Effector memory CD8-positive, alpha-beta T cell (primary cell): ENCODE measurements at regions not wholly inside any gene's neighbourhood (a gene's known extent, or its start where the extent isn't known, plus 50 kb on each side); places are given as distances from the start of the nearest gene placed in this dataset.
"Not testable (repeated sequence)": the region's sequence is repeated elsewhere in the genome, so short reads cannot be mapped to it uniquely, and the experiment has no call there.

Experiments used
- ATAC-seq: fragments of 150-1000 bp; cut with Tn5 transposase; replicated peaks from 2 replicates; pipeline ENCODE4 v1.10.0; 2021; ENCODE audit warnings: mild to moderate bottlenecking, moderate library complexity
- DNase-seq, 3 experiments: peaks; one replicate each; pipeline ENCODE4 v3.0.0; 2021
- H3K27ac Mint-ChIP-seq, 2 donors: one replicate each; pipeline ENCODE4 v1.8.0; 2022; ENCODE audit warnings: mild to moderate bottlenecking in 2 of 2, mixed read lengths in 2 of 2, moderate library complexity in 2 of 2
- H3K27me3 Mint-ChIP-seq, 2 donors: one replicate each; pipeline ENCODE4 v1.8.0; 2022; ENCODE audit warnings: mixed read lengths in 2 of 2
- H3K36me3 Mint-ChIP-seq: one replicate; pipeline ENCODE4 v1.8.0; 2022; ENCODE audit warnings: mild to moderate bottlenecking, moderate library complexity, mixed read lengths; ENCODE audit not compliant: insufficient read depth
- H3K4me1 Mint-ChIP-seq, 2 donors: one replicate each; pipeline ENCODE4 v1.8.0; 2022; ENCODE audit warnings: low read depth in 2 of 2, mixed read lengths in 2 of 2
- H3K4me3 Mint-ChIP-seq, 2 donors: one replicate each; pipeline ENCODE4 v1.8.0; 2022; ENCODE audit warnings: mild to moderate bottlenecking in 2 of 2, mixed read lengths in 2 of 2, moderate library complexity in 2 of 2
- H3K9me3 Mint-ChIP-seq, 2 donors: one replicate each; pipeline ENCODE4 v1.8.0; 2022; ENCODE audit warnings: mixed read lengths in 2 of 2

DNA sequence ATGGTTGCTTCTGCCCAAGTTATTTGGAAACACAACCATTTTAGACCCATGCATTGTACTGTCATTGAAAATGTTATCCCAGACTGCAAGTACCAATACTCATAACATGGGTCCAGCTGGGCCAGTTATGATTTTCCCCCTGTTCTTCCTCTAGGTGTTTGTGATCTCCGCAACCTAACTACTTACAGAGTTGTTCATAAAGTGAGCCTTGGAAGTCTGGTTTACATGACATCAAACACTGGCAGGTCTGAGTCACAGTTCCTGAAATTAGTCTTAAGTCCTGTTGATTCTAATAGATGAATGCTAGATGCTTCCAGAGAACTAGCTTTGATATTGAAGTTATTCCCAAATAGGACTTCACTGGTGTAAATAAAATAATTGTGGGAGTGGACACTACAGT is 487.0 kb downstream of the MED13L start:
- Mint-ChIP-seq H3K9me3 (peaks cover 0 to 3% of the 10 kb centered on the region in 2 donors), H3K4me1 (no peaks in the 10 kb centered on the region), H3K4me3 (no peak overlapping the region), H3K27me3 (peaks cover 0 to 7% of the 10 kb centered on the region in 2 donors), H3K27ac (no peak overlapping the region), H3K36me3 (no peaks in the 10 kb centered on the region)
- ATAC-seq (no peak), DNase-seq (no peak)

DNA sequence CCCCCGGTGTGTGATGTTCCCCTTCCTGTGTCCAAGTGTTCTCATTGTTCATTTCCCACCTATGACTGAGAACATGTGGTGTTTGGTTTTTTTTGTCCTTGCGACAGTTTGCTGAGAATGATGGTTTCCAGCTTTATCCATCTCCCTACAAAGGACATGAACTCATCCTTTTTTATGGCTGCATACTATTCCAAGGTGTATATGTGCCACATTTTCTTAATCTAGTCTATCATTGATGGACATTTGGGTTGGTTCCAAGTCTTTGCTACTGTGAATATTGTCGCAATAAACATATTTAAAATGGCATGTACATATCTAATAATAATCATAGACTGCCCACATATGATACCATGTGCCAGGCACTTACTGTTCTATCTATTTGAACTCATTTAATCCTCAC is 491.0 kb downstream of the MED13L start:
- not testable (repeated sequence) for H3K4me1 Mint-ChIP-seq, H3K9me3 Mint-ChIP-seq, H3K27ac Mint-ChIP-seq, DNase-seq, H3K4me3 Mint-ChIP-seq, H3K36me3 Mint-ChIP-seq, ATAC-seq
- H3K27me3 Mint-ChIP-seq, result peaks cover 0 to 13% of the 10 kb centered on the region in 2 donors

DNA sequence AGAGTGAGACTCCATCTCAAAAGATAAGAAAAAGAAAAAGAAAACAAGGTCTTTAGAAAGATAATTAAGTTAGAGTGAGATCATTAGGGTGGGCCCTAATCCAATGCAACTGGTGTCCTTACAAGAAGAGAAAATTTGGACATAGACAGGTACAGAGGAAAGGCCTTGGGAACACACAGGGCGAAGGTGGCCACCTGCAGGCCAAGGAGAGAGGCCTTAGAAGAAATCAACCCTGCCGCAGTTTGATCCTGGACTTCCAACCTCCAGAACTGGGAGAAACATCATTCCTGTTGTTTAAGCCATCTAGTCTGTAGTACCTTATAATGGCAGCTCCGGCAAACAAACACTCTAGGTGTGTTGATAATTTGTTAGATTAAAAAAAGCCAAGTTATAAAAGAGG is 491.9 kb downstream of the MED13L start:
- peaks cover 0 to 11% of the 10 kb centered on the region in 2 donors for H3K27me3 Mint-ChIP-seq
- no peaks in the 10 kb centered on the region for H3K9me3 Mint-ChIP-seq
- no peaks in the 10 kb centered on the region for H3K36me3 Mint-ChIP-seq
- no peaks in the 10 kb centered on the region for H3K4me1 Mint-ChIP-seq
- no peak overlapping the region for H3K27ac Mint-ChIP-seq
- no peak overlapping the region for H3K4me3 Mint-ChIP-seq
- DNase-seq (no peak), ATAC-seq (no peak)

DNA sequence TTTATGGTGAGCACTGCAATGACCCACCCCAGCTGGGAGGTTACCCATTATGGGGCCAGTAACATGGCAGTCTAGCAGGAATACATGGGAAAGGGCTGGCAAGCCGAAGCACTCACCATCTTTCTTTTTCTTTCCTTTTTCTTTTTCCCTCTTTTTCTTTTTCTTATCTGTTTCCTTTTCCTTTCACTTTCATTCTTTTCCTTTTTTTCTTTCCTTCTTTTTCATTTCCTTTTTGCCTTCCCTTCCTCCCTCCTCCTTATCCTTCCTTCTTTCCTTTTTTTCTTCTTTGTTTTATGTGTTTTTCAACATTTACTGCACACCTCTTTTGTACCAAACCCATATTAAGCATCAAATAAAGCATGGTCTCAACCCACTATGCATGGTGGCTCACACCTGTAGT is 501.1 kb downstream of the MED13L start:
- Mint-ChIP-seq H3K27ac (no peak overlapping the region), H3K36me3 (no peaks in the 10 kb centered on the region), H3K27me3 (peaks cover 0 to 2% of the 10 kb centered on the region in 2 donors), H3K9me3 (peaks cover 0 to 5% of the 10 kb centered on the region in 2 donors), H3K4me1 (no peaks in the 10 kb centered on the region), H3K4me3 (no peak overlapping the region)
- ATAC-seq, result no peak
- DNase-seq, result no peak

DNA sequence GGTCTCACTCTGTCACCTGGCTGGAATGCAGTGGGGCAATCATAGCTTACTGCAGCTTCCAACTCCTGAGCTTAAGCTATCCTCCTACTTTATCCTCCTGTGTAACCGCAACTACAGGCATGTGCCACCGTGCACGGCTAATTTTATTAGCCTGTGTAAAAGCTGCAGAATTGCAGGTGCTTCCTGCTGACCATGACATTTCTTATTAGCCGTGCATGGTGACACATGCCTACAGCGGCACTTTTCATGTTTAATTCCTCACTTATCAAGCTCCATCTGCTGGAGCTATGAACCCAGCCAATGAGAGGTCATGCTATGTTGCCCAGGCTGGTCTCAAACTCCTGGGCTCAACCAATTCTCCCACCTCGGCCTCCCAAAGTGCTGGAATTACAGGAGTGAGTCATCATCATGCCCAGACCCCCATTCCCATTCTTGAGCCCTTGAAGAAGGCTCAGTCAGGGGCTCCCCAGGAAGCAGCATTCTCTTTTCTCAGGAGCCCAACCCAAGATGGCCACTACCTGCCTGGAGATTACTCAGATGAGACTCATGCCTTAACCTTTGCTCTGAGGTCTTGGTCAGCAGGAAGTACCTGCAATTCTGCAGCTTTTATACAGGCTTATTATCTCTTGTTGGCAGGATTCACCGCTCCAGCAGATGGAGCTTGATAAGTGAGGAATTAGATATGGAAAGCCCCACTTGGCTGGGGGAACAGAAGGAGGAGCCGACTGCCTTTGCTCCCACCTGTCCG is 503.2 kb downstream of the MED13L start:
- no peak overlapping the region for H3K27ac Mint-ChIP-seq
- no peaks in the 10 kb centered on the region for H3K36me3 Mint-ChIP-seq
- DNase-seq (no peak), ATAC-seq (no peak)
- no peaks in the 10 kb centered on the region for H3K4me1 Mint-ChIP-seq
- H3K9me3 Mint-ChIP-seq, result peaks cover 0 to 5% of the 10 kb centered on the region in 2 donors
- H3K4me3 Mint-ChIP-seq, result no peak overlapping the region
- no peaks in the 10 kb centered on the region for H3K27me3 Mint-ChIP-seq

DNA sequence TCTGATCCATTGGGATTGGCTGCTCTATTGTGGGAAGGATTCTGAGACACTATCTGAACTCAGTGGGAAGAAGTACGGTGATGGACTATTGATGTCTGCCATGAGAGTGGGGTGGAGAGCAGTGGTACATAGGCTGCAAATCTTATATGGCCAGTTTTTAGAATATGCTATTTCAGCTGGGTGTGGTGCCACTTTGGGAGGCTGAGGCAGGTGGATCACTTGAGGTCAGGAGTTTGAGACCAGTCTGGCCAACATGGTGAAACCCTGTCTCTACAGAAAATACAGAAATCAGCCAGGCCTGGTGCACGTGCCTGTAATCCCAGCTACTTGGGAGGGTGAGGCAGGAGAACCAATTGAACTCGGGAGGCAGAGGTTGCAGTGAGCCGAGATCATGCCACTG is 505.9 kb downstream of the MED13L start:
- no peaks in the 10 kb centered on the region for H3K27me3 Mint-ChIP-seq

DNA sequence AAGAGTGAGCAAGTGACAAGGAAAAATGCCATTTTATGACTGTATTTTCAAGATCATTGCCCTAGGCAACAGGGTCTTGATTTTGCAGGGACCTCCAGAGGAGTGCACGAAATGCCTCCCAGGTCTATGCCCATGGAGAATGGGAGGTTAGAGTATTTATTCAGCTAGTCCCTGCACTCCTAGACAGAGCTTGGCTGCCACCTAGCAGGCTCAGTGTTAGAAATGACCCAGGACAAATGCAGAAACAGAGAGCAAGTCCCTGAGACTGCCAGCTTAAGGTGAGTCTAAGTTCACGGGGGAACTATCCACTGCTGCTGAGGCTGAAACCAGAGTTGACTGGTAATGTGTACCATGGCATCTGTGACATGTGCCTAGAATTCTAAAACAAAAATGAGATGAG is 506.4 kb downstream of the MED13L start:
- ATAC-seq (no peak), DNase-seq (no peak)
- no peaks in the 10 kb centered on the region for H3K27me3 Mint-ChIP-seq
- no peak overlapping the region for H3K4me3 Mint-ChIP-seq
- peaks cover 6 to 7% of the 10 kb centered on the region in 2 donors for H3K9me3 Mint-ChIP-seq
- H3K27ac Mint-ChIP-seq, result no peak overlapping the region
- no peaks in the 10 kb centered on the region for H3K36me3 Mint-ChIP-seq
- no peaks in the 10 kb centered on the region for H3K4me1 Mint-ChIP-seq

More for the DNA sequence above, 505.9 kb downstream of the MED13L start:
- Mint-ChIP-seq H3K9me3 (peaks cover under 1 to 3% of the 10 kb centered on the region in 2 donors), H3K27ac (no peak overlapping the region), H3K4me1 (no peaks in the 10 kb centered on the region), H3K36me3 (no peaks in the 10 kb centered on the region), H3K4me3 (no peak overlapping the region)
- ATAC-seq (no peak), DNase-seq (no peak)

DNA sequence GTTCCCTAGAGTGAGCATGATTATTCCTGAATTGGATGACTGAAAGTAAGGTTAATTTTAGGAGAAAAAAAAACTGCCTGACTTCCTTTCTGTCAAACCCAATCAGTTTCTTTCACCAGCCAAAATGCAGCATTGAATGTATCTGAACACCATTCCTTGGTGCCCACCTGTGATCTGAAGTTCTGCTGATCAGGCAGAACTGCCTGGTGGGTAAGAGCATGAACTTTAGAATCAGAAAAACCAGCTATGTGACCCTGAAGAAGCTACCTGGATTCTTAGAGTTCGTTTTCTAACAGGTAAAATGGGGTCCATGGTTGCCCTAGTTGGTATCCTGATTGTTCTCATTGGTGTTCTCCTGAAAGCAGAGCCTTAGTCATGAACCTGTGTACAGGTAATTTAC is 506.9 kb downstream of the MED13L start:
- Mint-ChIP-seq H3K4me3 (no peak overlapping the region), H3K4me1 (no peaks in the 10 kb centered on the region), H3K36me3 (no peaks in the 10 kb centered on the region), H3K27ac (no peak overlapping the region), H3K27me3 (no peaks in the 10 kb centered on the region), H3K9me3 (peaks cover 7% of the 10 kb centered on the region in 2 donors)
- no peak for ATAC-seq
- DNase-seq, result no peak

DNA sequence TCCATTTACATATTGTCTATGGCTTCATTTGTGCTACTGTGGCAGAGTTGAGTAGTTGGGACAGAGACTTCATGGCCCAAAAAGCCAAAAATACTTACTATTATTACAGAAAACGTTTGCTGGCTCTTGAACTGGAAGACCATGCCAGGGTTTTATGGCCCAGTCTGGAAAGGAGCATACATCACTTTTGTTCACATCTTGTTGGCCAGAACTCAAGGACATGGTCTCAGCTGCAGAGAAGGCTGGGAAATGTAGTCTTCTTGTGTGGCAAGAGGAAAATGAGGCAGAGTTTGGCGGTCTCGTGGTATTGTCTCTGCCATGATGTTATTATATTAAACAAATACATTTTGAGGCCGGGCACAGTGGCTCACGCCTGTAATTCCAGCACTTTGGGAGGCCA is 509.6 kb downstream of the MED13L start:
- H3K4me1 Mint-ChIP-seq, result no peaks in the 10 kb centered on the region
- no peak overlapping the region for H3K4me3 Mint-ChIP-seq
- no peak for DNase-seq
- H3K9me3 Mint-ChIP-seq, result peaks cover 6 to 7% of the 10 kb centered on the region in 2 donors
- H3K27me3 Mint-ChIP-seq, result no peaks in the 10 kb centered on the region
- no peak for ATAC-seq
- H3K36me3 Mint-ChIP-seq, result no peaks in the 10 kb centered on the region
- no peak overlapping the region for H3K27ac Mint-ChIP-seq

DNA sequence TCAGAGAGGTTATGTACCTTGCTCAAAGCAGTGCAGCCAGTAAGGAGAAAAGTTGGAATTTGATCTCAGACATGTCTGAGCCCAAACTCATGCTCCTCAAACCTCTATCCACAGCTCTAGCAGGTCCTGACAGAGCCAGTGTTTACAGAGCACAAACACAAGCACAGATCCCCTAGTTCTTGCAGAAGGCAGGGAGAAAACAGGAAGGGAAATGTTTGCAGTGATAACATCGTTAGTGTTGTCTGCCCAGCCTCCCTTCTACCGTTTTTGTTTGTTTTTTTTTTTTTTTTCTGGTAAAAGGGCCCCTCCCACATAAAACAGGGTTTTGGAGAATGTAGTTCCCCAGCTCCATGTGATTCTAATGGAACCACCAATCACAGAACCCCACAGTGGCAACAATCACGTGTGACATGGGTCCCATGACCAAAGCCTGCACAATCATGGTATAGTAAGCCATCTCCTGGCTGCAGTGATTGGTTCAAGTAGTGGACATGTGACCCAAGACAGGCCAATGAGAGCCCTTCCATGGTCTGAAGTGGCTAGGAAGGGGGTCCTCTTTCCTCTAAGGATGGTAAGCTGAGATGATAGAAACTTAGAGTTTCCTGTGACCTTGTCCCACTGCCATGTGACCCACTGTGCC is 513.4 kb downstream of the MED13L start:
- Mint-ChIP-seq H3K27me3 (no peaks in the 10 kb centered on the region), H3K27ac (no peak overlapping the region), H3K36me3 (no peaks in the 10 kb centered on the region), H3K4me3 (no peak overlapping the region), H3K4me1 (no peaks in the 10 kb centered on the region), H3K9me3 (peaks cover 3 to 7% of the 10 kb centered on the region in 2 donors)
- DNase-seq (no peak), ATAC-seq (no peak)

DNA sequence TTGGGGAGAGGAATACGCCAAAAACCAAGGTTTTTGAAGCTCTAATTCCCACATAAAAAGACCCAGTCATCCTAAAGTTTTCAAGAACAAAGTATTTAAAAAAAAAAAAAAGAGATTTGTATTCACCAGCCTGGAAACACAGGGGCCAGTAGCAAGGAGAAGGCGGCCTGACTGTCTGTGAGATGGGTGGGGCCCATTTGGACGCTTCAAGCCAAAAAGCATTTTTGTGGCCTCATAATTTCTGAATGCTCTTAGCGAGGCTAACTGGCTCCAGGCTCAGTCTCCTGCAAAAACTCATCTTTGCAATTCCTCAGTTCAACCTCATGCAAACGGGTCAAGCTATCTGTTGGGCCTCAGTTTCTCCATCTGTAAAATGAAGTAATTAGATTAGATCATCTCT is 514.1 kb downstream of the MED13L start:
- H3K4me3 Mint-ChIP-seq, result no peak overlapping the region
- H3K27me3 Mint-ChIP-seq, result no peaks in the 10 kb centered on the region
- DNase-seq (no peak), ATAC-seq (no peak)
- no peak overlapping the region for H3K27ac Mint-ChIP-seq
- H3K9me3 Mint-ChIP-seq, result peaks cover 3 to 7% of the 10 kb centered on the region in 2 donors
- no peaks in the 10 kb centered on the region for H3K4me1 Mint-ChIP-seq
- H3K36me3 Mint-ChIP-seq, result no peaks in the 10 kb centered on the region

DNA sequence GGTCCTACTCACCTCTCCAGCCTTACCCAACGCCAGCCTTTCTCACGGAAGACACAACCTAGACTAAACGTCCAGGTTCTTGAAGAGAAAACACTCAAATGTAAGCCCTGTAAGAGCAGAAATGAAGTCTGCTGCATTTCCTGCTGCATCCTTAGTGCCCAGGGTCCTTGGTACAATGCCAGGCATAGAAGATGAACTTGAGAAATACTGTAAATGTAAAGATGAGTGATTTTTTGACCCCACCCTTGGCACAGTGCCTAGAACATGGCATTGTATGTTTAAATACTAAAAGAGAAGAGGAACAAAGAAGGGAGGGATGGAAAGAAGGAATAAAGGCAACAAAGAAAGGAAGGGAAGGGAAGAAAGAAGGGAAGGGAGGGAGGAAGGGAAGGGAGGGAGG is 514.6 kb downstream of the MED13L start:
- DNase-seq (no peak), ATAC-seq (no peak)
- Mint-ChIP-seq H3K4me1 (no peaks in the 10 kb centered on the region), H3K36me3 (no peaks in the 10 kb centered on the region), H3K4me3 (no peak overlapping the region), H3K27ac (no peak overlapping the region), H3K9me3 (peaks cover 3 to 7% of the 10 kb centered on the region in 2 donors), H3K27me3 (no peaks in the 10 kb centered on the region)

DNA sequence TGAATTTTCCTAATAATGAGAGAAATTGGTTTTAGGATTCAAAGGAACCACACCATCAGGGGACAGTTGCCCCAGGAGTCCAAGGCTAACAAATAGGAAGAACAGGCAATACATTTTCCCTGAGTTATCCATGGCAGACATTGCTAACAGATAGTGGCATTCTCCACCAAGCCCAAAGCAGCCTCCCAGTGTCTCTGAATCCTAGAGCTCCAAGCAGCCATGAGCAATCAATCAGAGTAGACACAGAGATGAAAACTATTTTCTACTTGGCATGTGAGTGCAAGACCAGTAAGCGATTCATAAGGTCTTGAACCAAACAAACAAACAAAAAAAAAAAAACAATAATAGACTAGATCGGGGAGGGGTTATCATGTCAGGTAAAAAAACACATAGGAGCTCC is 515.7 kb downstream of the MED13L start:
- Mint-ChIP-seq H3K9me3 (peaks cover 3 to 7% of the 10 kb centered on the region in 2 donors), H3K4me1 (no peaks in the 10 kb centered on the region), H3K36me3 (no peaks in the 10 kb centered on the region), H3K27ac (no peak overlapping the region), H3K27me3 (no peaks in the 10 kb centered on the region), H3K4me3 (no peak overlapping the region)
- DNase-seq, result no peak
- no peak for ATAC-seq

DNA sequence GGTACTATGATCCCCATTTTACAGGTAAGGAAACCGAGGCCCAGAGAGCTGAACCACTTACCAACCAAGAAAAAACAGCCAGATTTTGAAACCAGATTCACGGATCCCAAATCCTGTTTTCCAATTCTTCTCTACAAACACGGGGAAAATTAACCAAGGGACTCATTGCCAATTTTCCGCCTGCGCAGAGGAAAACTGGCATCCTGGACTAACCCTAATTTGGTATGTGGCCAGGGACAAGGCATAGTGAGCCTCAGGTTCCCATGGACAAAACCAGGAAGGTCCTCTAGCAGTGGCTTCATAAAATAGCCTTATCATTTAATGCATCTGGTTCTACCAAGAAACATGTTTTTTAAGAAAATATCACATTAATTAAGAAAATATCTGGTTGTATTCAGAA is 517.3 kb downstream of the MED13L start:
- no peaks in the 10 kb centered on the region for H3K27me3 Mint-ChIP-seq
- no peak overlapping the region for H3K4me3 Mint-ChIP-seq
- H3K27ac Mint-ChIP-seq, result no peak overlapping the region
- no peaks in the 10 kb centered on the region for H3K9me3 Mint-ChIP-seq
- DNase-seq (no peak), ATAC-seq (no peak)
- no peaks in the 10 kb centered on the region for H3K4me1 Mint-ChIP-seq
- no peaks in the 10 kb centered on the region for H3K36me3 Mint-ChIP-seq
